H1 (cell line): ENCODE measurements at regions not wholly inside any gene's neighbourhood (a gene's known extent, or its start where the extent isn't known, plus 50 kb on each side); places are given as distances from the start of the nearest gene placed in this dataset.

ENCODE experiments used
- CTCF ChIA-PET: fragments of 300-600 bp; sonication (Branson Sonifier 250); formaldehyde crosslinking; loops from one replicate; lab custom pipeline; 2021; ENCODE audit not compliant: partially characterized antibody; lab: Charles Lee
- POLR2A ChIA-PET: fragments of 300-600 bp; sonication (Branson Sonifier 250); formaldehyde crosslinking; loops from one replicate; lab custom pipeline; 2021; ENCODE audit warnings: inconsistent platforms; ENCODE audit not compliant: partially characterized antibody; lab: Charles Lee
- DNase-seq, 2 experiments: peaks; one replicate each; pipeline versions ENCODE4 v3.0.0 to v3.0.0-alpha.2; 2010 to 2022; ENCODE audit warnings: low spot score in 2 of 2, low read depth in 1 of 2, mixed read lengths in 1 of 2
- FAIRE-seq: peaks from 2 replicates; lab custom pipeline; 2011; peaks lifted over from hg19 to GRCh38; lab: Jason Lieb, UNC
- H2AFZ ChIP-seq: 2 replicates; pipeline ENCODE4 v1.8.1; 2012; ENCODE audit warnings: low read length, inconsistent platforms
- H2AK5ac ChIP-seq: 2 replicates; pipeline ENCODE4 v1.6.1; 2013; ENCODE audit warnings: low read depth, low read length
- H2BK120ac ChIP-seq: replicated peaks from 2 replicates; pipeline ENCODE3; 2013; ENCODE audit warnings: low read depth, low read length, inconsistent platforms
- H2BK12ac ChIP-seq: 2 replicates; pipeline ENCODE4 v1.6.1; 2013; ENCODE audit warnings: low read depth, low read length
- H2BK15ac ChIP-seq: 2 replicates; pipeline ENCODE4 v1.6.1; 2013; ENCODE audit warnings: low read length
- H2BK20ac ChIP-seq: 2 replicates; pipeline ENCODE4 v1.6.1; 2013; ENCODE audit warnings: low read length
- H2BK5ac ChIP-seq: 2 replicates; pipeline ENCODE4 v1.6.1; 2013; ENCODE audit warnings: low read depth, low read length
- H3K14ac ChIP-seq: 2 replicates; pipeline ENCODE4 v1.6.1; 2013; ENCODE audit warnings: inconsistent platforms; ENCODE audit not compliant: insufficient read length
- H3K18ac ChIP-seq: 2 replicates; pipeline ENCODE4 v1.6.1; 2013; ENCODE audit warnings: low read length; ENCODE audit errors: extremely low read depth
- H3K23ac ChIP-seq: 2 replicates; pipeline ENCODE4 v1.6.1; 2013; ENCODE audit warnings: inconsistent platforms; ENCODE audit not compliant: insufficient read length
- H3K23me2 ChIP-seq: 2 replicates; pipeline ENCODE4 v1.6.1; 2013; ENCODE audit warnings: low read depth, low read length
- H3K27ac ChIP-seq: 2 replicates; pipeline ENCODE4 v1.6.1; 2011; ENCODE audit warnings: low read depth, low read length, inconsistent platforms
- H3K27me3 ChIP-seq, 4 experiments: replicated peaks in 1 of 4; 1 replicate in 1 of 4; 2 replicates in 3 of 4; pipeline versions ENCODE4 v1.6.1 to v1.8.1; 2011 to 2013; ENCODE audit warnings: low read length in 3 of 4, mild to moderate bottlenecking in 3 of 4, inconsistent platforms in 2 of 4, mixed read lengths in 2 of 4, moderate library complexity in 1 of 4; ENCODE audit not compliant: control insufficient read depth in 3 of 4, insufficient read depth in 3 of 4; ENCODE audit errors: extremely low read depth in 1 of 4
- H3K36me3 ChIP-seq, 4 experiments: 2 replicates each; pipeline versions ENCODE4 v1.6.1 to v1.8.1; 2011 to 2013; ENCODE audit warnings: mild to moderate bottlenecking in 4 of 4, low read length in 3 of 4, moderate library complexity in 2 of 4, control low read depth in 1 of 4, inconsistent platforms in 1 of 4; ENCODE audit not compliant: insufficient read depth in 4 of 4, control insufficient read depth in 2 of 4
- H3K4ac ChIP-seq: replicated peaks from 2 replicates; pipeline ENCODE3; 2013; ENCODE audit warnings: low read length, low read depth, mixed read lengths, inconsistent platforms; ENCODE audit not compliant: insufficient read length
- H3K4me1 ChIP-seq, 4 experiments: replicated peaks in 1 of 4; 1 replicate in 1 of 4; 2 replicates in 3 of 4; pipeline versions ENCODE4 v1.6.1 to v1.8.1; 2011 to 2013; ENCODE audit warnings: low read length in 3 of 4, inconsistent platforms in 2 of 4, mixed read lengths in 1 of 4; ENCODE audit not compliant: insufficient read depth in 4 of 4, control insufficient read depth in 3 of 4
- H3K4me2 ChIP-seq, 2 experiments: 2 replicates each; pipeline versions ENCODE4 v1.6.1 to v1.8.1; 2011 to 2013; ENCODE audit warnings: low read depth in 2 of 2, low read length in 2 of 2, control low read depth in 1 of 2, inconsistent platforms in 1 of 2, mild to moderate bottlenecking in 1 of 2; ENCODE audit not compliant: insufficient read depth in 1 of 2
- H3K4me3 ChIP-seq, 4 experiments: fragments of 200-600, 300-600 bp in 1 of 4; sonication (generic), shearing (Covaris generic), sonication (Bioruptor Twin) in 1 of 4; 2 replicates each; pipeline versions ENCODE4 v1.5.1 to v1.8.1; 2011 to 2016; ENCODE audit warnings: low read length in 4 of 4, low read depth in 3 of 4, control low read depth in 2 of 4, inconsistent platforms in 2 of 4, mild to moderate bottlenecking in 2 of 4, mixed read lengths in 1 of 4, moderate library complexity in 1 of 4; ENCODE audit not compliant: insufficient read depth in 2 of 4; ENCODE audit errors: extremely low read depth in 1 of 4
- H3K56ac ChIP-seq: replicated peaks from 2 replicates; pipeline ENCODE3; 2013; ENCODE audit warnings: low read depth, mild to moderate bottlenecking, mixed read lengths, low read length, inconsistent platforms; ENCODE audit not compliant: insufficient read length
- H3K79me1 ChIP-seq: 2 replicates; pipeline ENCODE4 v1.6.1; 2013; ENCODE audit warnings: low read depth, low read length, control low read depth
- H3K79me2 ChIP-seq, 2 experiments: 2 replicates each; pipeline versions ENCODE4 v1.6.1 to v1.8.1; 2012 to 2013; ENCODE audit warnings: low read length in 2 of 2, mild to moderate bottlenecking in 2 of 2, inconsistent platforms in 1 of 2; ENCODE audit not compliant: insufficient read depth in 2 of 2, control insufficient read depth in 1 of 2
- H3K9ac ChIP-seq, 4 experiments: replicated peaks in 1 of 4; 1 replicate in 1 of 4; 2 replicates in 3 of 4; pipeline versions ENCODE4 v1.6.1 to v1.8.1; 2011 to 2013; ENCODE audit warnings: low read depth in 3 of 4, low read length in 3 of 4, control low read depth in 2 of 4, mild to moderate bottlenecking in 2 of 4, moderate library complexity in 2 of 4, inconsistent platforms in 1 of 4; ENCODE audit errors: extremely low read depth in 1 of 4
- H3K9me3 ChIP-seq, 2 experiments: 2 replicates each; pipeline versions ENCODE4 v1.6.1 to v1.8.1; 2012 to 2013; ENCODE audit warnings: mild to moderate bottlenecking in 2 of 2, moderate library complexity in 2 of 2, control low read depth in 1 of 2, inconsistent platforms in 1 of 2, low read depth in 1 of 2, low read length in 1 of 2, mixed read lengths in 1 of 2; ENCODE audit not compliant: insufficient read depth in 2 of 2
- H4K20me1 ChIP-seq, 2 experiments: replicated peaks in 1 of 2; 2 replicates each; pipeline versions ENCODE3 to v1.8.1; 2011 to 2013; ENCODE audit warnings: inconsistent platforms in 2 of 2, low read length in 2 of 2, mild to moderate bottlenecking in 1 of 2; ENCODE audit not compliant: insufficient read depth in 2 of 2, control insufficient read depth in 1 of 2
- H4K5ac ChIP-seq: 2 replicates; pipeline ENCODE4 v1.6.1; 2013; ENCODE audit warnings: low read length, low read depth, mixed read lengths, inconsistent platforms; ENCODE audit not compliant: insufficient read length
- H4K8ac ChIP-seq: 2 replicates; pipeline ENCODE4 v1.8.0; 2013; ENCODE audit warnings: mild to moderate bottlenecking, moderate library complexity, low read length, inconsistent platforms; ENCODE audit not compliant: insufficient read depth; ENCODE audit errors: extremely low read depth
- H4K91ac ChIP-seq: replicated peaks from 2 replicates; pipeline ENCODE3; 2013; ENCODE audit warnings: low read length, mixed read lengths, inconsistent platforms; ENCODE audit not compliant: insufficient read length
- CBX5 ChIP-seq: fragments of 300-800, 300-1000 bp; sonication (generic); IDR thresholded peaks from 2 replicates; pipeline ENCODE4 v1.7.1; 2016; ENCODE audit warnings: antibody characterized with exemption, low read length, low read depth
- JUND ChIP-seq: IDR thresholded peaks from 2 replicates; pipeline ENCODE4 v1.6.1; 2011; ENCODE audit warnings: mild to moderate bottlenecking, improper control_type of control experiment, low read length
- TEAD4 ChIP-seq: IDR thresholded peaks from 2 replicates; pipeline ENCODE4 v1.6.1; 2012; ENCODE audit warnings: low read depth, low read length, inconsistent platforms, mixed read lengths
- YY1 ChIP-seq: IDR thresholded peaks from 2 replicates; pipeline ENCODE4 v1.6.1; 2011; ENCODE audit warnings: low read depth, mild to moderate bottlenecking, low read length
- WGBS, 2 experiments: shearing (Covaris generic) in 1 of 2; methylation state at CpG; one replicate each; pipeline versions ENCODE4 v1.1.6 to v1.1.7; 2013 to 2015; ENCODE audit warnings: low lambda C conversion rate in 2 of 2, mixed read lengths in 2 of 2, inconsistent platforms in 1 of 2, low coverage in 1 of 2, missing lambda C conversion rate in 1 of 2; ENCODE audit not compliant: insufficient replicate concordance in 2 of 2, insufficient coverage in 1 of 2, insufficient read length in 1 of 2; ENCODE audit errors: extremely low coverage in 1 of 2, missing lambda C conversion rate in 1 of 2; 5-methylcytosine and 5-hydroxymethylcytosine counted together

- Histone ChIP-seq H3K79me2 (no peaks in the 10 kb centered on the region), H3K79me1 (no peaks in the 10 kb centered on the region), H3K27ac (no peak overlapping the region; the same call in 1 of the 2 replicates), H3K4me3 (no peak overlapping the region), H4K5ac (no peak overlapping the region), H4K8ac (no peak overlapping the region), H3K9me3 (0 out of 4 replicates have a peak, but pooled peaks cover 0 to 3% of the 10 kb centered on the region in 2 experiments), H4K20me1 (no peaks in the 10 kb centered on the region), H3K56ac (no peak overlapping the region), H3K36me3 (no peaks in the 10 kb centered on the region), H3K27me3 (no peaks in the 10 kb centered on the region), H3K23ac (no peak overlapping the region), H3K4ac (no peak overlapping the region), H2BK15ac (no peak overlapping the region)
- no peak for DNase-seq
- no peak for FAIRE-seq
- POLR2A ChIA-PET = no interaction called here
- TF ChIP-seq JUND (peak; percentile 26; the same call in 1 of the 2 replicates), YY1 (no peak), CBX5 (no peak), TEAD4 (0 out of 2 replicates have a peak, but pooled peaks have one; percentile 28)
- TF ChIP-seq, all 59 proteins: peak for 2
- H2BK12ac ChIP-seq = no peak overlapping the region
- no peaks in the 10 kb centered on the region for H3K23me2 ChIP-seq
- H2BK120ac ChIP-seq = no peak overlapping the region
- no peak overlapping the region for H3K18ac ChIP-seq
- H3K4me1 ChIP-seq = no peaks in the 10 kb centered on the region
- H2BK5ac ChIP-seq = no peak overlapping the region
- H2AK5ac ChIP-seq = no peak overlapping the region
- H2BK20ac ChIP-seq = no peak overlapping the region
- H4K91ac ChIP-seq = no peak overlapping the region
- WGBS, 2 experiments = 88% methylated on average over 8 of the region's 8 CpGs; no CpG with 5 or more reads in 1 of the 2 experiments
- H3K9ac ChIP-seq = no peak overlapping the region
- H3K4me2 ChIP-seq = no peak overlapping the region
- H3K14ac ChIP-seq = no peak overlapping the region
- H2AFZ ChIP-seq = no peak overlapping the region
- CTCF ChIA-PET = interaction anchor here (0.6 to 1.1 kb wide), 4 partner anchors 15 to 628 kb away, joined by 3 read pairs; no protein-coding TSS in a partner anchor
Observed at GRCh38 chr5:36552651-36553393, 53.6 kb upstream of the SLC1A3 start.
